Hematopoietic multipotent progenitor cell treated with erythropoietin and hydrocortisone succinate and interleukin-3 and kit ligand, for 15 days (in vitro differentiated cells): ENCODE measurements at regions not wholly inside any gene's neighbourhood (a gene's known extent, or its start where the extent isn't known, plus 50 kb on each side); places are given as distances from the start of the nearest gene placed in this dataset.
A peak's percentile ranks its signal among the peaks of the same experiment; 100 is the strongest.

Source experiments
- DNase-seq: peaks from one replicate; pipeline ENCODE4 v3.0.0-alpha.2; 2015; ENCODE audit warnings: low spot score

GRCh38 chr9:113787871-113788270, 88.2 kb upstream of the ZNF618 start:
- DNase-seq = no peak

- no peak for DNase-seq
Observed at GRCh38 chr9:113788616-113789330, 87.3 kb upstream of the ZNF618 start.

- DNase-seq = no peak
Observed at GRCh38 chr9:113790093-113790492, 86.0 kb upstream of the ZNF618 start.

GRCh38 chr9:113793558-113793957, 82.6 kb upstream of the ZNF618 start:
- no peak for DNase-seq

DNA sequence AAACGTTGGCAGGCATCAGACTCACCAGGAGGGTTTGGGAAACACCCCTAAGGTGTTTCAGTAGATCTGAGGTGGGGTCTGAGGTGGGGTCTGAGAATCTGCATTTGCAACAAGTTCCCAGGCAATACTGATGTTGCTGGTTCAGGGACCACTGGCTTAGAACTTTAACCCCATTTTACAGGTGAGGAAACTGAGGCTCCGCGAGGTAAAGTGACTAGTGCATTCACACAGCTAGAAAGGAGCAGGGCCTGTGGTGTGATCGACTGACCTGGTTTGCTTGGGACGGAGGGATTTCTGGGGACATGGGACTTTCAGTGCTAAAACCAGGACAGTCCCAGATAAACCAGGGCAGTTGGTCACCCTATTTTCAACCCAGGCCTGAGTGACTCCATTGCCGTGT, 81.4 kb upstream of the ZNF618 start:
- DNase-seq = no peak

GRCh38 chr9:113795811-113796392, 80.2 kb upstream of the ZNF618 start:
- DNase-seq = no peak

- DNase-seq = no peak
Observed at GRCh38 chr9:113796646-113797426, 79.3 kb upstream of the ZNF618 start.

DNA sequence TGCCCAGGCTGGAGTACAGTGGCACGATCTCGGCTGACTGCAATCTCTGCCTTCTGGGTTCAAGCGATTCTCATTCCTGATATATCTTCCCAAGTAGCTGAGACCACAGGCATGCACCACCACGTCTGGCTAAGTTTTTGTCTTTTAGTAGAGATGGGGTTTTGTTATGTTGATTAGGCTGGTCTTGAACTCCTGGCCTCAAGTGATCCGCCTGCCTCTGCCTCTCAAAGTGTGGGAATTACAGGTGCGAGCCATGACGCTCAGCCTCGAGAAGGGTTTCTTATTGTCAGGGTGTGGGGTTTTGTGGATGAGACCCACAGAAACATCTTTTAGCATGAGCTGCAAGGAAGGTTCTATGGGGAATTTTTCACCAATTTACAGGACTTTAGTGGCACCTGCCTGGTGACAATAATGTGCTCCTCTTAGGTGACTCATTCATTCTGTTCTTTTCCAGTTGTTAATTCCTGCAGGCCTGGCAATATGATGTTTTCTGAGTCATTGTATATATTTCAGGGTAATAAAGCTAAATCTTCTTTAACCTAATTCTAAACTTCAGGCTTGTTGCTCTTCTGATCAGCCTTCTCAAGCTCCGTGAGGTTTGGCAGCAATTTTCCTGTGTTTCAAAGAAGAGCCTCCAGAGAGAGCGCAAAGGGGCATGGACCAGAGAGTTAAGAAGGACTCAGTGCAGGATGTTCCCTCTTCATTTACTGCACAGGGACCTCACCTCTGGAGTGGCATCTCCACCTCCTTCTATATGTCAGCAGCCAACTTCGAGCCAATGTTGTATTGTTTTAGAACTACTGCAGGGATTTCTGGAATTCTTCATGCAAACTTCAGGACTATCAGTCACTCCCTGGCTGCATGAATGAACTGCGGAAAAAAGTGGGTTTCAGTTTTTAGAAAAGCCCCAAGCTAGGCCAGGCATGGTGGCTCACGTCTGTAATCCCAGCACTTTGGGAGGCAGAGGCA, 77.8 kb upstream of the ZNF618 start:
- no peak for DNase-seq

DNA sequence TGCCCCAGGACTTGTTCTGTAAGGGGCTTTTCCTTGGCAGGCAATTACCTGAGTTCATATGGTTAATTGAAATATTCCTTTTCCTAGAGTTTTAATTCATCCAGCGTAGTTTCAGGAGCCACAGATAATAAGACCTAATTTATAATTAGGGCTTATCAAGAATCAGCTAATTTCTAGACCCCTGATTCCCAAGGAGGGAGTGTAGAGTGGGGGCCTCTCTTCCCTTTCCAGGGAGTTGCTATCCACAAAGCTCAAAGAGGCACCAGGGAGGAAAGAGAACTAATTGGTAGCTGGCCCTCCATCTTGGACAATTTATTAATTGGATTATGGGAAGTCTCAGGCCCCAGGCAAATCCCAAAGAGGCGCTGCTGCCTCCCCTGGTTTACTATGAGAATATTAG, 75.8 kb upstream of the ZNF618 start:
- DNase-seq = no peak

DNA sequence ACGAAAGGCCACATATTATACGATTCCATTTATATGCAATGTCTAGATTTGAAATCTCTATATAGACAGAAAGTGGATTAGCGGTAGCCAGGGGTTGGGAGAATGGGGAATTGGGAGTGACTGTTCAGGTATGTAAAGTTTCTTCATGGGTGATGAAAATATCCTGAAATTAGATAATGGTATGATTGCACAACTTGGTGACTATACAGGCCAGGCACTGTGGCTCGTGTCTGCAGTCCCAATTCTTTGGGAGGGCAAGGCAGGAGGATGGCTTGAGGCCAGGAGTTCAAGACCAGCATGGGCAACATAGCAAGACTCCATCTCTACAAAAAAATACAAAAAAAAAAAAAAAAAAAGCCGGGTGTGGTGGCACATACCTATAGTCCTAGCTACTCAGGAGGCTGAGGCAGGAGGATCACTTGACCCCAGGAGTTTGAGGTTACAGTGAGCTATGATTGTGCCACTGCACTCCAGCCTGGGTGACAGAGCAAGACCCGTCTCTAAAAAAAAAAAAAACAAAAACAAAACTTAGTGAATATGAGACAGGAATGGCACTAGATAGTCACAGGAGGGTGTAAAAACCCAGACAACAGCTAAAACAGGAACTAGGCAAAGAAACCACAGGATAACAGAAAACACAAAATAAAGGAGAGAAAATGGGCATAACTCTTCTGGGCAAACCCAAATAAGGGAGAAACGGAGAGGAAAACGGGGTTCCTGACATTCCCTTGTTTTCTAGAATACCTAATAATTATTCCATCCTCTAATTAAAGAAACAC, 72.1 kb upstream of the ZNF618 start:
- no peak for DNase-seq

DNA sequence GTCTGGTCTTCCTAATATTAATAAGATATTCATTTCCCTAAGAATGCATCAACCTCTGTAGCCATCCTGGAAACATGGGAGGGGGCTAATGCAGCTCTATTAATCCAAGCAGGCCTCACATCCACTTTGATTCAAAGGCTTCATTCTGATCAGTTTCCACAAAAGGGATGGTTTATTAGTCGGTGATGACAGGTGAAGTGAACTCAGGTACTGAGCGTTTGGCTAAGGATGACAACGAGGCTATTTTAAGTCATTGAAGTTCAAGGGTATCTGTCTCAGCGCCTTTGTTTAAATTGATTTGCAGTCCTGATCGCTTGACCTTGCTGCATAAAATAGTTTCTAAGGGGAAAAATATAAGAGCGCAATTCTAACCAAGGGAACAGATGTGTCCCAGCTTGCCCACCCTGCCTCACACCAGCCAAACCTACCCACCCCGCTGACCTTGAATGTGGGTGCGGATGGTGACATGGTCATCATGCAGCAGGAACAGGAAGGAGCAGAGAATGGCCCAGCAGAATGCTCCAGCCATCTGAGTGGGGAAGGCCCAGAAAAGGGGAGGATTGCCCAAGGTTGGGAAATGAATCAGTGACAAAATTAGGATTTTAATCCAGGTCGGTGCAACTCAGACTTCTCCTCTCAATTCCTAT, 70.5 kb upstream of the ZNF618 start:
- DNase-seq = no peak

DNA sequence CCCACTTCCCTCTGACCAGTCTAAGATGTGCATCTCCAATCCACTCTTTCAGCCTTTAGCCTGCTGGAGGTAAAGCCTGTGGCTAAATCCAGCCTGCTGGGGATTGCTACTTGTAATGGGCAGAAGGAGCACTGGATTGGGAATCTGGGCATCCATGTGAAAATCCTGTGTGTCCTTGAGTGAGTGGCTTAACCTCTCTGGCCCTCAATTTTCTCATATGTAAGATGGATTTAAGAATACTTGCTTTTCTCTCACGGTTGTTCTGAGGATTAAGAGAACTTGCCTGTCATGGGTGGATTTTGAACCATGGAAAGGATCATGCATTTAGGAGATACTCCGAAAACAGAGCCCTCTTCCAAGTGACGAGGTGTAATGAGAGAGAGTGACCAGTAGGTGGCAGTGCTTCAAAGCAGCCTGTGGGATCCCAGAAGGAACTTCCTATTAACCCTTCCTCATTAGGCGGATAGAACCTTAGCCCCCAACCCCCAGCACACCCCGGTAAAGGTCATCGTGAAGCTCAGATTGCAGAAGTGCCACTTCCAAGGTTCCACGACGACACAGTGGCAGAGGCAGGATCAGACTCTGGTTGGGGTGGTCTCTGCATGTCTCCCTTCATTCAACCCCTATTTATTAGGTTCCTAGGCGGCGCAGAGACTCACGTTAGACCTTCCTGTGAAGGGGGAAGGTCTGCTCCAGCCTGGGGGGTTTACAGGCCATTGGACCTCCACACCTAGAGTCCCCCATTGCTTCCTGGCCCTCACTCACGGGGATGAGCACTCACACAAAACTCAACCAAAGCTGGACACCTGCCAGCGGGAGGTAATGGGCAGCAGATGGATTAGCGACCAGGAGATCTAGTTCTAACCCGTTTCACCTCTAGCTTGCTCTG, 68.7 kb upstream of the ZNF618 start:
- peak; percentile 59 for DNase-seq

DNA sequence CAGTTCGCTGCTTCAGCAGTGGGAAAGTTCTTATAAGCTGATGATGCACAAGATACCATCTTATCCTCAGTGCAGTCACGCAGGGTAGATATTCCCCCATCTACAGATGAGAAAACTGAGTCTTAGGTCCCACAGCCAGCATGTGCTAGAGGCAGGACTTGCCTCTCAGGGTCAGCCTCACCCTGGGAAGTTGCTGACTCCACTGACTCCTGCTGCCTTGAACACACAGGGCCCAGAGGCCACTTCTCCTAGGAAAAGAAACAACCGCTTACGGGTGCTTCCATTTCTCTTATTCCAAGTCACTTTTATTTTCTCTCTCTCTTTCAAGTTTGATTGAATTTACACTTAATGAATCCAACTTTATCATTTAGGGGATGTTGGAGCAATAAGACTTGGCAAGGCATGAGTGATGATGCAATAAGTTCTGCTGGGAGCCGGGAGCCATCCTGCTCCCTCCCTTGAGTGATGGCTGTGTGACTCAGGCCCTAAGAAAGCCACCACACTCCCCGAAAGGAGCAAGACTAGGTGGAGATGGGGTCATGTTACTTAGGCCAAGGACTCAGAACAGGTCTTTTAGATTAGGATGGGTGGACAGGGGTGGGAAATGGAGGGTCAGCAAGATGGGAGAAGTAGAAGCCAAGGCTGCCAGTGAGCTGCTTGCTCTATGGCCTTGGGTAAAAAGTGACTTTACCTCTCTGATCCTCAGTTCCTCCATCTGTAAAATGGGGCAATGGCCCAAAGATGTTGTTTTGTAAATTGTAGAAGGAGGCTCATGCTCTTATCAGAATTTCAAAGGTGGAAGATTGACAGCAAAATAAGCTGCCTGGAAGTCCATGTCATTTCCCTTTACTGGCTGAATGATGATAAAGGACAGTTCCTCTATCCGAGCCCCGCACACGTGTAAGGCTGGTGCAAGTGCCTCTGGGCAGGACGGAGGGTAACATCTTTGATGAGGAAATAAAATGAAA, 67.4 kb upstream of the ZNF618 start:
- DNase-seq = no peak

DNA sequence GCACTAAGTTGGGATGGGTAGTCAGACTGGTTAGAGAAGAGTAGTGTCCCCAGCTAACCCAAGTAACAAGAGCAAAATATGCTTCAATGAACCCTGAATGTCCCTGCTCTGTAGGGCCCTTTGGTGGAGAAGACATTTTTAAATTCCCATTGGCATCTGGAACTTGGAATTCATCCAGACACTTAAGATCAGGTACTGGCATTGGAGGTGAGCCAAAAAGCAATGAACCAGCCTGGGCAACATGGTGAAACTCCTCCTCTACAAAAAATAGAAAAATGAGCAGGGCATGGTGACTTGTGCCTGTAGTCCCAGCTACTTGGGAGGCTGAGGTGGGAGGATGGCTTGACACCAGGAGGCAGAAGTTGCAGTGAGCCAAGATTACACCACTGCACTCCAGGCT, 58.9 kb upstream of the ZNF618 start:
- no peak for DNase-seq

DNA sequence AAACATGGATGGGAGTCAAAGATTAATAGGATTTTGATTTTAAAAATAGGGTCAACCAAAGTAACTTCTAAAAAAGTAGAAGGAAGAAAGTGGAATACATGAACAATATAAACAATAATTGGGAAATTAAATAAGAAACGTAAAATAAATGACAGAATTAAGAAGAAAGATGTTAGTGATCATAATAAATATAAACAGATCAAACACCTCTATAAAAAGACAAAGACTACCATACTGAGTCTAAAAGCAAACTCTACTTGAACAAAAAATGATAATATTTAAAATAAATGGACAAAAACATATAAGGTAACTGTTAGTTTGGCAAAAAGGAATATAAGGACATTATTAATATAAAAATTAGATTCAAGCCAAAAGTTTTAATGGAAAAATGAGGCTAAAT, 57.7 kb upstream of the ZNF618 start:
- DNase-seq = no peak

DNA sequence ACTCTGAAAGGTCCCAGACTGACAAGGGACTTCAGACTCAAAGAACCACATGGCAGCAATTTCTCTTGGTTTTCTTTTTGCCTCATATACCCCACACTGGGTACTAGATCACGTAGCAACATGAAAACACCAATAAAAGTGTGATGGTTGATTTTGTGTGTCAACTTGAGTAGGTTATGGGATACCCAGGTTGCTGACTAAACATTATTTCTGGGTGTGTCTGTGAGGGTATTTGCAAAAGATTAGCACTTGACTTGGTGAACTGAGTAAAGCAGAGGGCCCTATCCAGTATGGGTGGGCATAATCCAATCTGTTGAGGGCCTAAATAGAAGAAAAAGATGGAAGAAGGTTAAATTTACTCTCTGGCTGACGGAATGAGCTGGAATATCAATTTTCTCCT, 53.8 kb upstream of the ZNF618 start:
- DNase-seq = no peak

DNA sequence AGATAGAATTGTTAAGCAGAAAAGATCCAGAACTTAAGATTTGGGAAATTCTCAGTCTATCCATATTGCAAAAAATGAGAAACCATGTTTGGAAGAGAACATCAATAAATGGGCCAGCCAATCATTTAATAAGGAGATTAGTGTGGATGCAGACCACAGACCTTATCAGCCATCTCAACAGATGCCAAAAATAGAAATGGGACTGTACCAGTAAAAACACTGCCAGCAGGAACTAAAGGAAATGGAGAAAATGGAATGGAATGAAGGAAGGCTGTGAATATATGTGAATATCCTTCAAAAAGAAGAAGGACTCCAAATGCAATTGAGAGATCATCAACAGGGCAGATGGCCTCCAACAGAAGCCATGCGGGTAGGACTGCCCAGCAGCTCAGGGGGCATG, 52.7 kb upstream of the ZNF618 start:
- DNase-seq = no peak
